BLaER1 treated with 17β-estradiol and CSF1 and Interleukin-3, amounts not matched to agents 10 nM and 100 nM (cell line): ENCODE measurements at regions not wholly inside any gene's neighbourhood (a gene's known extent, or its start where the extent isn't known, plus 50 kb on each side); places are given as distances from the start of the nearest gene placed in this dataset.
A peak's percentile ranks its signal among the peaks of the same experiment; 100 is the strongest.
"Not testable (repeated sequence)": the region's sequence is repeated elsewhere in the genome, so short reads cannot be mapped to it uniquely, and the experiment has no call there.

ENCODE experiments used
- H3K27ac ChIP-seq, 11 experiments: shearing (Covaris generic); formaldehyde crosslinking; 2 replicates each; pipeline ENCODE4 v1.8.1; 2022
- H3K27me3 ChIP-seq, 11 experiments: shearing (Covaris generic); formaldehyde crosslinking; 2 replicates each; pipeline ENCODE4 v1.8.1; 2022
- H3K36me3 ChIP-seq, 11 experiments: shearing (Covaris generic); formaldehyde crosslinking; 2 replicates each; pipeline ENCODE4 v1.8.1; 2022
- H3K4me1 ChIP-seq, 10 experiments: shearing (Covaris generic); formaldehyde crosslinking; 2 replicates each; pipeline ENCODE4 v1.8.1; 2022
- H3K4me2 ChIP-seq, 11 experiments: shearing (Covaris generic); formaldehyde crosslinking; 2 replicates each; pipeline ENCODE4 v1.8.1; 2022
- H3K4me3 ChIP-seq, 10 experiments: shearing (Covaris generic); formaldehyde crosslinking; 2 replicates each; pipeline ENCODE4 v1.8.1; 2022
- H3K9ac ChIP-seq, 11 experiments: shearing (Covaris generic); formaldehyde crosslinking; 2 replicates each; pipeline ENCODE4 v1.8.1; 2022
- H3K9me3 ChIP-seq, 11 experiments: shearing (Covaris generic); formaldehyde crosslinking; replicated peaks in 1 of 11; 2 replicates each; pipeline ENCODE4 v1.8.1; 2022
- H4K20me1 ChIP-seq, 11 experiments: shearing (Covaris generic); formaldehyde crosslinking; 2 replicates each; pipeline ENCODE4 v1.8.1; 2022
- Cebpa-rat ChIP-seq, 11 experiments: shearing (Covaris generic); IDR thresholded peaks; 2 replicates each; pipeline ENCODE4 v1.8.1; 2022

GRCh38 chrX:107296184-107296583 lies 89.8 kb downstream of the DNAAF6 start:
- peaks cover 46 to 89% (median 78%) of the 10 kb centered on the region in 11 experiments; a peak in 21 of 22 replicates for H3K27me3 ChIP-seq
- not testable (repeated sequence) for H3K9ac ChIP-seq

GRCh38 chrX:107298276-107298675 lies 91.9 kb downstream of the DNAAF6 start:
- TF ChIP-seq Cebpa-rat (IDR thresholded peaks at IDR 0.05): no peak
- Histone ChIP-seq H3K4me3 (no peak overlapping the region), H3K9ac (no peak overlapping the region), H3K27me3 (peaks cover 66 to 95% (median 92%) of the 10 kb centered on the region in 11 experiments; a peak in 21 of 22 replicates), H3K27ac (no peak overlapping the region), H3K9me3 (peaks cover 0 to 9% (median 0%) of the 10 kb centered on the region in 11 experiments; a peak in 4 of 22 replicates), H3K36me3 (no peaks in the 10 kb centered on the region), H3K4me2 (no peak overlapping the region), H4K20me1 (no peaks in the 10 kb centered on the region), H3K4me1 (no peaks in the 10 kb centered on the region)

More at GRCh38 chrX:107296184-107296583, 89.8 kb downstream of the DNAAF6 start:
- not testable (repeated sequence) for H3K4me2 ChIP-seq, H3K4me3 ChIP-seq, H3K27ac ChIP-seq, H3K9me3 ChIP-seq, H3K36me3 ChIP-seq, H3K4me1 ChIP-seq, H4K20me1 ChIP-seq

GRCh38 chrX:107301253-107301652 lies 94.8 kb downstream of the DNAAF6 start:
- no peaks in the 10 kb centered on the region for H3K36me3 ChIP-seq
- no peak overlapping the region for H3K4me2 ChIP-seq
- no peaks in the 10 kb centered on the region for H3K4me1 ChIP-seq
- no peaks in the 10 kb centered on the region for H4K20me1 ChIP-seq
- H3K27me3 ChIP-seq: peaks cover 76 to 98% (median 94%) of the 10 kb centered on the region in 11 experiments
- peaks cover 0 to 6% (median 0%) of the 10 kb centered on the region in 11 experiments; a peak in 2 of 22 replicates for H3K9me3 ChIP-seq
- no peak overlapping the region for H3K4me3 ChIP-seq
- no peak overlapping the region for H3K9ac ChIP-seq
- no peak overlapping the region for H3K27ac ChIP-seq
- no peak for TF ChIP-seq Cebpa-rat (IDR thresholded peaks at IDR 0.05)

GRCh38 chrX:107304141-107304540 lies 97.7 kb downstream of the DNAAF6 start:
- Histone ChIP-seq H4K20me1 (no peaks in the 10 kb centered on the region), H3K9me3 (peaks cover 0 to 6% (median 0%) of the 10 kb centered on the region in 11 experiments; a peak in 1 of 22 replicates), H3K4me1 (no peaks in the 10 kb centered on the region), H3K27me3 (peaks cover 72 to 96% (median 89%) of the 10 kb centered on the region in 11 experiments), H3K27ac (no peak overlapping the region), H3K4me3 (no peak overlapping the region), H3K9ac (no peak overlapping the region), H3K4me2 (no peak overlapping the region), H3K36me3 (no peaks in the 10 kb centered on the region)
- TF ChIP-seq Cebpa-rat (IDR thresholded peaks at IDR 0.05): no peak

- no peak overlapping the region for H3K9ac ChIP-seq
- no peak overlapping the region for H3K4me3 ChIP-seq
- H3K27me3 ChIP-seq: peaks cover 57 to 87% (median 73%) of the 10 kb centered on the region in 11 experiments
- no peaks in the 10 kb centered on the region for H3K9me3 ChIP-seq
- no peaks in the 10 kb centered on the region for H3K4me1 ChIP-seq
- no peak overlapping the region for H3K27ac ChIP-seq
- TF ChIP-seq Cebpa-rat (IDR thresholded peaks at IDR 0.05): no peak
- no peak overlapping the region for H3K4me2 ChIP-seq
- peaks cover 0 to 8% (median 0%) of the 10 kb centered on the region in 11 experiments; a peak in 5 of 22 replicates for H4K20me1 ChIP-seq
- H3K36me3 ChIP-seq: no peaks in the 10 kb centered on the region
Observed at GRCh38 chrX:107323786-107324492, 117.5 kb downstream of the DNAAF6 start.

GRCh38 chrX:107324493-107325310 lies 118.3 kb downstream of the DNAAF6 start:
- no peak overlapping the region for H3K4me3 ChIP-seq
- H3K4me1 ChIP-seq: no peaks in the 10 kb centered on the region
- no peak overlapping the region for H3K9ac ChIP-seq
- H3K36me3 ChIP-seq: no peaks in the 10 kb centered on the region
- H3K9me3 ChIP-seq: no peaks in the 10 kb centered on the region
- no peak for TF ChIP-seq Cebpa-rat (IDR thresholded peaks at IDR 0.05)
- H3K27me3 ChIP-seq: peaks cover 57 to 87% (median 73%) of the 10 kb centered on the region in 11 experiments
- H3K27ac ChIP-seq: no peak overlapping the region
- peaks cover 0 to 8% (median 0%) of the 10 kb centered on the region in 11 experiments; a peak in 5 of 22 replicates for H4K20me1 ChIP-seq
- H3K4me2 ChIP-seq: no peak overlapping the region

GRCh38 chrX:107325467-107325866 lies 119.1 kb downstream of the DNAAF6 start:
- no peak overlapping the region for H3K4me3 ChIP-seq
- H3K4me2 ChIP-seq: no peak overlapping the region
- no peaks in the 10 kb centered on the region for H3K9me3 ChIP-seq
- no peaks in the 10 kb centered on the region for H3K4me1 ChIP-seq
- no peaks in the 10 kb centered on the region for H3K36me3 ChIP-seq
- peaks cover 57 to 87% (median 72%) of the 10 kb centered on the region in 11 experiments for H3K27me3 ChIP-seq
- H4K20me1 ChIP-seq: peaks cover 0 to 8% (median 0%) of the 10 kb centered on the region in 11 experiments; a peak in 4 of 22 replicates
- no peak for TF ChIP-seq Cebpa-rat (IDR thresholded peaks at IDR 0.05)
- H3K9ac ChIP-seq: no peak overlapping the region
- no peak overlapping the region for H3K27ac ChIP-seq

- H3K36me3 ChIP-seq: no peaks in the 10 kb centered on the region
- no peaks in the 10 kb centered on the region; a peak in 1 of 20 replicates for H3K4me1 ChIP-seq
- no peak overlapping the region for H3K4me3 ChIP-seq
- H3K27me3 ChIP-seq: peaks cover 83 to 100% (median 95%) of the 10 kb centered on the region in 11 experiments
- H3K9me3 ChIP-seq: no peaks in the 10 kb centered on the region
- no peak overlapping the region for H3K9ac ChIP-seq
- H3K4me2 ChIP-seq: peak overlapping the region in 4 of 11 experiments; percentile 4 to 21 (median 16); a peak in 3 of 22 replicates
- no peak for TF ChIP-seq Cebpa-rat (IDR thresholded peaks at IDR 0.05)
- H3K27ac ChIP-seq: no peak overlapping the region
- H4K20me1 ChIP-seq: 0 out of 22 replicates have a peak, but pooled peaks cover 0 to 13% (median 0%) of the 10 kb centered on the region in 11 experiments
Observed at GRCh38 chrX:107348051-107348450, 101.4 kb upstream of the FRMPD3 start.

GRCh38 chrX:107348990-107349389 lies 100.5 kb upstream of the FRMPD3 start:
- Histone ChIP-seq H3K9ac (no peak overlapping the region), H3K27me3 (peaks cover 84 to 100% (median 95%) of the 10 kb centered on the region in 11 experiments), H3K36me3 (no peaks in the 10 kb centered on the region), H4K20me1 (peaks cover 0 to 16% (median 0%) of the 10 kb centered on the region in 11 experiments; a peak in 1 of 22 replicates), H3K9me3 (no peaks in the 10 kb centered on the region), H3K27ac (no peak overlapping the region), H3K4me3 (no peak overlapping the region), H3K4me2 (no peak overlapping the region), H3K4me1 (no peaks in the 10 kb centered on the region; a peak in 1 of 20 replicates)
- TF ChIP-seq Cebpa-rat (IDR thresholded peaks at IDR 0.05): no peak
